ENCODE measurements at regions not wholly inside any gene's neighbourhood (a gene's known extent, or its start where the extent isn't known, plus 50 kb on each side); places are given as distances from the start of the nearest gene placed in this dataset.
A peak's percentile ranks its signal among the peaks of the same experiment; 100 is the strongest.

- intact Hi-C loops (cut with DNase I), result no loop called here
- no peaks in the 10 kb centered on the region for H3K9me3 ChIP-seq (ENCODE audit: control insufficient read depth, low read length)
- no peak overlapping the region for H3K27ac ChIP-seq (ENCODE audit: low read length)
- ATAC-seq (no peak), DNase-seq (no peak)
- no peaks in the 10 kb centered on the region for H3K27me3 ChIP-seq (ENCODE audit: control insufficient read depth, insufficient read depth)
- 91% methylated on average over 6 of the region's 6 CpGs for WGBS
- no peak overlapping the region for H3K4me3 ChIP-seq (ENCODE audit: low read length)
- H3K4me1 ChIP-seq (ENCODE audit: control insufficient read depth, insufficient read depth, low read length), result no peaks in the 10 kb centered on the region
These were observed 199.4 kb downstream of the LYPLAL1 start for GRCh38 chr1:219372916-219373615.

DNA sequence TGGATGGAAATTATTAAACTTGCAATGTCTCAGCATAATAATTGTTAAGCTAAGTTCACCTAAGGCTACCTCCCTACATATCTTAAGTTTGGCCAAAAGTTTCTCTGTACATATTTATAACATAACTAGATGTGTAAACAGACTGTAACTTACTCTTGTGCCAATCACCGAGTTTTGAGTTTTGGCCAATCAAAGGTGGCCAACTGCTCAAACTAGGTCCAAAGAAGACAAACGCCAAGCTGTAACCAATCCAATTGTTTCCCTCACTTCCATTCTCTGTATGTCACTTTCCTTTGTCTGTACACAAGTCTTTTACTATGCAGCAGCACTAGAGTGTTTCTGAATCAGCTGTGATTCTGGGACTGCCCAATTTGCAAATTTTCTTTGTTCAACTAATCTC, 197.8 kb downstream of the LYPLAL1 start:
- no peak for DNase-seq
- intact Hi-C loops (cut with DNase I), result no loop called here
- H3K27ac ChIP-seq (ENCODE audit: low read length), result no peak overlapping the region
- H3K4me1 ChIP-seq (ENCODE audit: control insufficient read depth, insufficient read depth, low read length), result no peaks in the 10 kb centered on the region
- no peak overlapping the region for H3K4me3 ChIP-seq (ENCODE audit: low read length)
- ATAC-seq, result no peak
- H3K9me3 ChIP-seq (ENCODE audit: control insufficient read depth, low read length), result no peaks in the 10 kb centered on the region
- H3K27me3 ChIP-seq (ENCODE audit: control insufficient read depth, insufficient read depth), result no peaks in the 10 kb centered on the region
- 87% methylated on average over 2 of the region's 2 CpGs for WGBS

GRCh38 chr1:219367496-219367895, 193.8 kb downstream of the LYPLAL1 start:
- ATAC-seq (no peak), DNase-seq (no peak)
- Histone ChIP-seq H3K4me1 (ENCODE audit: control insufficient read depth, insufficient read depth, low read length) (no peaks in the 10 kb centered on the region), H3K27ac (ENCODE audit: low read length) (no peak overlapping the region), H3K27me3 (ENCODE audit: control insufficient read depth, insufficient read depth) (no peaks in the 10 kb centered on the region), H3K9me3 (ENCODE audit: control insufficient read depth, low read length) (no peaks in the 10 kb centered on the region), H3K4me3 (ENCODE audit: low read length) (no peak overlapping the region)
- 94% methylated on average over 3 of the region's 3 CpGs for WGBS
- intact Hi-C loops (cut with DNase I), result no loop called here

- intact Hi-C loops (cut with DNase I), result no loop called here
- 93% methylated on average over 1 of the region's 1 CpG for WGBS
- Histone ChIP-seq H3K9me3 (ENCODE audit: control insufficient read depth, low read length) (no peaks in the 10 kb centered on the region), H3K27me3 (ENCODE audit: control insufficient read depth, insufficient read depth) (no peaks in the 10 kb centered on the region), H3K4me1 (ENCODE audit: control insufficient read depth, insufficient read depth, low read length) (no peaks in the 10 kb centered on the region), H3K4me3 (ENCODE audit: low read length) (no peak overlapping the region), H3K27ac (ENCODE audit: low read length) (no peak overlapping the region)
- ATAC-seq (no peak), DNase-seq (no peak)
These were observed 191.8 kb downstream of the LYPLAL1 start for GRCh38 chr1:219365451-219365850.

DNA sequence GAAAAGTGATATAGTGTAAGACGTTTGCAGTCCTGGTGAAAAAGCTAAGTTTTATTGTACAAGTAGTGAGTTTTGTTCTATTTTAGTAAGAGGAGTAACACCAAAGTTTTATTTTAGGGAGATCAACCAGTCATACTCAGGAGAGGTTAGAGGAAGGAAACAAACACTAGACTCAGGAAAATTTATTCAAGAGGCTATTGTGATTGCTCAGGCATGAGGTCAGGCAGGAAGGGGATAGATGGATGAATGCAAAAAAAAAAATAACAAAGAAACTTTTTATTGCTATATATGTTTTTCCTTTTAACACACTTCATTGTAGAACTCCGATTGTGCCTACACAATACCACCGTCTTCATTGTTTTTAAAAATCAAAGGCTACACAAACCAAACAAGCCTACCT, 189.0 kb downstream of the LYPLAL1 start:
- H3K9me3 ChIP-seq (ENCODE audit: control insufficient read depth, low read length), result no peaks in the 10 kb centered on the region
- no peak overlapping the region for H3K27ac ChIP-seq (ENCODE audit: low read length)
- DNase-seq (no peak), ATAC-seq (no peak)
- intact Hi-C loops (cut with DNase I), result no loop called here
- H3K4me3 ChIP-seq (ENCODE audit: low read length), result no peak overlapping the region
- H3K27me3 ChIP-seq (ENCODE audit: control insufficient read depth, insufficient read depth), result no peaks in the 10 kb centered on the region
- H3K4me1 ChIP-seq (ENCODE audit: control insufficient read depth, insufficient read depth, low read length), result no peaks in the 10 kb centered on the region
- 69% methylated on average over 3 of the region's 3 CpGs for WGBS

DNA sequence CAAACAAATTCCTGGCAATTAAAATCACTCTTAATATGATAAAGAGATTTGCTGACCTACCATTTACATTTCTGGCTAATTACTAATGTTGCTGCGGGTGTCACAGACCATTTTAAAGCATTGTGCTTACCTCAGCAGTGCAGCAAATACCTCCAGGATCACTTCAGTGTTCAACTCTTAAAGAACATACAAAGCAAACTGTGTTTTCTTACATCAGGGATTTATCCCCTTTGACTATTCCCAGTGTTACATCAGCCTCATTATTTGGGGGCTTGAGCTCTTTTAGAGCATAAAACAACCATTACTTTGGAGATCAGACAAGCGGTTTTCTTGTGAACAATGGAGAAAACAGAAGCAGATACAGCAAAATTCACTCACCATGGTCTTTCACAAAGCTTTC, 185.4 kb downstream of the LYPLAL1 start:
- WGBS, result 72% methylated on average over 2 of the region's 2 CpGs
- intact Hi-C loops (cut with DNase I), result no loop called here
- no peak for DNase-seq

DNA sequence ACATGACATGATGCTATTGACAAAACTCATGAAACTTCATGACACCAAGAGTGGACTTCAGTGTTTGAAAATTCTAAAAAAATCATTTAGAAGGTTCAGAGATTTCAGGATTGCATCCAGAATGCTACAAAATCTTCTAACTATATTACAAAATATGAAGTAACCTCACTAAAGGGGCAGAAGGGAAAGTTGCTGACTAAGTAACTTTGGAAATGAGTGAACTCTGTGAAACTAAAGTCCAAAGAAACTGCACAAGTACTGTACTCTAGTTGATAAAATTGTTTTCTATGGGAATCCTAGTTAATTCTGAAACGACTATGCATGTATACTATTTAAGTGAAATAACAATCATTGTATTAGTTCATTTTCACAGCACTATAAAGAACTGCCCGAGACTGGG, 184.4 kb downstream of the LYPLAL1 start:
- 90% methylated on average over 2 of the region's 2 CpGs for WGBS
- Histone ChIP-seq H3K27me3 (ENCODE audit: control insufficient read depth, insufficient read depth) (no peaks in the 10 kb centered on the region), H3K4me3 (ENCODE audit: low read length) (no peak overlapping the region), H3K9me3 (ENCODE audit: control insufficient read depth, low read length) (no peaks in the 10 kb centered on the region), H3K4me1 (ENCODE audit: control insufficient read depth, insufficient read depth, low read length) (no peaks in the 10 kb centered on the region), H3K27ac (ENCODE audit: low read length) (no peak overlapping the region)
- intact Hi-C loops (cut with DNase I), result no loop called here
- no peak for ATAC-seq
- no peak for DNase-seq

More for the DNA sequence above, 185.4 kb downstream of the LYPLAL1 start:
- no peaks in the 10 kb centered on the region for H3K4me1 ChIP-seq (ENCODE audit: control insufficient read depth, insufficient read depth, low read length)
- H3K27ac ChIP-seq (ENCODE audit: low read length), result no peak overlapping the region
- H3K27me3 ChIP-seq (ENCODE audit: control insufficient read depth, insufficient read depth), result no peaks in the 10 kb centered on the region
- no peaks in the 10 kb centered on the region for H3K9me3 ChIP-seq (ENCODE audit: control insufficient read depth, low read length)
- ATAC-seq, result no peak
- no peak overlapping the region for H3K4me3 ChIP-seq (ENCODE audit: low read length)

GRCh38 chr1:219354962-219355361, 181.3 kb downstream of the LYPLAL1 start:
- WGBS, result 89% methylated on average over 4 of the region's 4 CpGs

GRCh38 chr1:219352961-219353651, 179.4 kb downstream of the LYPLAL1 start:
- H3K4me1 ChIP-seq (ENCODE audit: control insufficient read depth, insufficient read depth, low read length), result peaks cover 2% of the 10 kb centered on the region
- 84% methylated on average over 4 of the region's 4 CpGs for WGBS
- no peak overlapping the region for H3K27ac ChIP-seq (ENCODE audit: low read length)
- ATAC-seq (no peak), DNase-seq (no peak)
- intact Hi-C loops (cut with DNase I), result no loop called here
- no peaks in the 10 kb centered on the region for H3K9me3 ChIP-seq (ENCODE audit: control insufficient read depth, low read length)
- no peak overlapping the region for H3K4me3 ChIP-seq (ENCODE audit: low read length)
- no peaks in the 10 kb centered on the region for H3K27me3 ChIP-seq (ENCODE audit: control insufficient read depth, insufficient read depth)

More at GRCh38 chr1:219354962-219355361, 181.3 kb downstream of the LYPLAL1 start:
- H3K9me3 ChIP-seq (ENCODE audit: control insufficient read depth, low read length), result no peaks in the 10 kb centered on the region
- no peak for DNase-seq
- H3K27ac ChIP-seq (ENCODE audit: low read length), result no peak overlapping the region
- ATAC-seq, result no peak
- no peaks in the 10 kb centered on the region for H3K27me3 ChIP-seq (ENCODE audit: control insufficient read depth, insufficient read depth)
- no peaks in the 10 kb centered on the region for H3K4me1 ChIP-seq (ENCODE audit: control insufficient read depth, insufficient read depth, low read length)
- H3K4me3 ChIP-seq (ENCODE audit: low read length), result no peak overlapping the region
- intact Hi-C loops (cut with DNase I), result no loop called here

- Histone ChIP-seq H3K27me3 (ENCODE audit: control insufficient read depth, insufficient read depth) (no peaks in the 10 kb centered on the region), H3K27ac (ENCODE audit: low read length) (no peak overlapping the region), H3K9me3 (ENCODE audit: control insufficient read depth, low read length) (peaks cover 3% of the 10 kb centered on the region), H3K4me1 (ENCODE audit: control insufficient read depth, insufficient read depth, low read length) (peaks cover 2% of the 10 kb centered on the region), H3K4me3 (ENCODE audit: low read length) (no peak overlapping the region)
- ATAC-seq (no peak), DNase-seq (no peak)
- intact Hi-C loops (cut with DNase I), result no loop called here
- WGBS, result 66% methylated on average over 5 of the region's 5 CpGs
These were observed 176.7 kb downstream of the LYPLAL1 start for GRCh38 chr1:219350172-219350931.

- Histone ChIP-seq H3K4me1 (ENCODE audit: control insufficient read depth, insufficient read depth, low read length) (peaks cover 2% of the 10 kb centered on the region), H3K4me3 (ENCODE audit: low read length) (no peak overlapping the region), H3K27me3 (ENCODE audit: control insufficient read depth, insufficient read depth) (no peaks in the 10 kb centered on the region), H3K9me3 (ENCODE audit: control insufficient read depth, low read length) (peaks cover 3% of the 10 kb centered on the region), H3K27ac (ENCODE audit: low read length) (no peak overlapping the region)
- 42% methylated on average over 5 of the region's 5 CpGs for WGBS
- DNase-seq (peak; percentile 66 to 90 (median 86)), ATAC-seq (peak; percentile 70 to 86)
- intact Hi-C loops (cut with DNase I), result no loop called here
These were observed 174.3 kb downstream of the LYPLAL1 start for GRCh38 chr1:219347921-219348391.
